HepG2 (cell line): ENCODE measurements at regions not wholly inside any gene's neighbourhood (a gene's known extent, or its start where the extent isn't known, plus 50 kb on each side); places are given as distances from the start of the nearest gene placed in this dataset.

Source experiments
- ATF5 ChIP-seq: sonication (generic); formaldehyde crosslinking; IDR thresholded peaks from 2 replicates; pipeline ENCODE4 v1.4.0; 2020; ENCODE audit warnings: mild to moderate bottlenecking, low read depth, missing genetic modification reagents
- ATF7-NPFF ChIP-seq: sonication (generic); formaldehyde crosslinking; IDR thresholded peaks from 2 replicates; pipeline ENCODE4 v1.8.1; 2023; ENCODE audit warnings: mild to moderate bottlenecking, low read depth, missing genetic modification reagents, moderate library complexity
- FOXA1 ChIP-seq, 2 experiments: fragments of 450-650 bp in 1 of 2; sonication (generic) in 1 of 2; formaldehyde crosslinking in 1 of 2; IDR thresholded peaks; 2 replicates each; pipeline versions ENCODE4 v1.4.0 to v1.6.1; 2016 to 2020; ENCODE audit warnings: missing genetic modification reagents in 1 of 2
- HMGA1 ChIP-seq: sonication (generic); formaldehyde crosslinking; conservative IDR thresholded peaks from 2 replicates; pipeline ENCODE4 v1.4.0; 2020; ENCODE audit warnings: missing genetic modification reagents
- KDM6A ChIP-seq: IDR thresholded peaks from 2 replicates; pipeline ENCODE4 v1.6.1; 2016; ENCODE audit warnings: low read depth
- KLF13 ChIP-seq: sonication (generic); formaldehyde crosslinking; IDR thresholded peaks from 2 replicates; pipeline ENCODE4 v1.4.0; 2020; ENCODE audit warnings: mild to moderate bottlenecking, missing genetic modification reagents
- ONECUT2 ChIP-seq: sonication (generic); formaldehyde crosslinking; IDR thresholded peaks from 2 replicates; pipeline ENCODE4 v1.4.0; 2020; ENCODE audit warnings: missing genetic modification reagents
- PLRG1 ChIP-seq: fragments of 450-650 bp; conservative IDR thresholded peaks from 2 replicates; pipeline ENCODE4 v1.6.1; 2016
- PPARG ChIP-seq: conservative IDR thresholded peaks from 2 replicates; pipeline ENCODE4 v1.6.1; 2016; ENCODE audit warnings: missing biosample characterization, missing genetic modification reagents
- RFX5 ChIP-seq: IDR thresholded peaks from 2 replicates; pipeline ENCODE4 v1.6.1; 2011; ENCODE audit warnings: low read depth, low read length, improper control_type of control experiment
- SALL1 ChIP-seq: sonication (generic); formaldehyde crosslinking; IDR thresholded peaks from 2 replicates; pipeline ENCODE4 v1.8.0; 2022; ENCODE audit warnings: mild to moderate bottlenecking, missing genetic modification reagents
- SRSF1 ChIP-seq: fragments of 200-400 bp; formaldehyde crosslinking; optimal IDR thresholded peaks from 2 replicates; pipeline ENCODE3; 2017; ENCODE audit warnings: mild to moderate bottlenecking, low read depth, low read length, moderate library complexity
- TMF1 ChIP-seq: sonication (generic); formaldehyde crosslinking; IDR thresholded peaks from 2 replicates; pipeline ENCODE4 v1.8.1; 2022; ENCODE audit warnings: low read depth, missing genetic modification reagents
- TRIM22 ChIP-seq: fragments of 450-650 bp; IDR thresholded peaks from 2 replicates; pipeline ENCODE4 v1.6.1; 2017
- ZNF234 ChIP-seq: sonication (generic); formaldehyde crosslinking; conservative IDR thresholded peaks from 2 replicates; pipeline ENCODE4 v1.5.1; 2020; ENCODE audit warnings: mild to moderate bottlenecking, missing genetic modification reagents
- ZNF580 ChIP-seq: IDR thresholded peaks from 2 replicates; pipeline ENCODE4 v1.6.1; 2016; ENCODE audit warnings: low read depth, borderline replicate concordance
- ZNF639 ChIP-seq: conservative IDR thresholded peaks from 2 replicates; pipeline ENCODE4 v1.6.1; 2018; ENCODE audit warnings: missing genetic modification reagents
- TF ChIP-seq, protein P1 (sequence below), 2 experiments: fragments of 450-650 bp in 1 of 2; sonication (generic) in 1 of 2; formaldehyde crosslinking in 1 of 2; IDR thresholded peaks; 2 replicates each; pipeline versions ENCODE4 v1.6.1 to v1.8.0; 2016 to 2022; ENCODE audit warnings: antibody characterized with exemption in 1 of 2, mild to moderate bottlenecking in 1 of 2, missing genetic modification reagents in 1 of 2

- TF ChIP-seq SALL1 (CRISPR knock-in tag) (peak; percentile 47; the same call in 1 of the 2 replicates), ZNF639 (0 out of 2 replicates have a peak, but pooled peaks have one; percentile 42), HMGA1 (CRISPR knock-in tag) (no peak), KDM6A (CRISPR knock-in tag) (peak; percentile 52; the same call in 1 of the 2 replicates), ATF7-NPFF (CRISPR knock-in tag) (no peak), PPARG (CRISPR knock-in tag) (peak; percentile 88), ATF5 (CRISPR knock-in tag) (no peak), FOXA1 (IDR thresholded peaks at IDR 0.05) (no peak), FOXA1 (CRISPR knock-in tag; IDR thresholded peaks at IDR 0.05) (peak; percentile 67), TMF1 (no peak), SRSF1 (no peak), ZNF234 (CRISPR knock-in tag) (no peak), PLRG1 (no peak), RFX5 (no peak), TRIM22 (no peak), KLF13 (CRISPR knock-in tag) (no peak), ZNF580 (CRISPR knock-in tag) (no peak), ONECUT2 (no peak)
- TF ChIP-seq, protein P1, sequence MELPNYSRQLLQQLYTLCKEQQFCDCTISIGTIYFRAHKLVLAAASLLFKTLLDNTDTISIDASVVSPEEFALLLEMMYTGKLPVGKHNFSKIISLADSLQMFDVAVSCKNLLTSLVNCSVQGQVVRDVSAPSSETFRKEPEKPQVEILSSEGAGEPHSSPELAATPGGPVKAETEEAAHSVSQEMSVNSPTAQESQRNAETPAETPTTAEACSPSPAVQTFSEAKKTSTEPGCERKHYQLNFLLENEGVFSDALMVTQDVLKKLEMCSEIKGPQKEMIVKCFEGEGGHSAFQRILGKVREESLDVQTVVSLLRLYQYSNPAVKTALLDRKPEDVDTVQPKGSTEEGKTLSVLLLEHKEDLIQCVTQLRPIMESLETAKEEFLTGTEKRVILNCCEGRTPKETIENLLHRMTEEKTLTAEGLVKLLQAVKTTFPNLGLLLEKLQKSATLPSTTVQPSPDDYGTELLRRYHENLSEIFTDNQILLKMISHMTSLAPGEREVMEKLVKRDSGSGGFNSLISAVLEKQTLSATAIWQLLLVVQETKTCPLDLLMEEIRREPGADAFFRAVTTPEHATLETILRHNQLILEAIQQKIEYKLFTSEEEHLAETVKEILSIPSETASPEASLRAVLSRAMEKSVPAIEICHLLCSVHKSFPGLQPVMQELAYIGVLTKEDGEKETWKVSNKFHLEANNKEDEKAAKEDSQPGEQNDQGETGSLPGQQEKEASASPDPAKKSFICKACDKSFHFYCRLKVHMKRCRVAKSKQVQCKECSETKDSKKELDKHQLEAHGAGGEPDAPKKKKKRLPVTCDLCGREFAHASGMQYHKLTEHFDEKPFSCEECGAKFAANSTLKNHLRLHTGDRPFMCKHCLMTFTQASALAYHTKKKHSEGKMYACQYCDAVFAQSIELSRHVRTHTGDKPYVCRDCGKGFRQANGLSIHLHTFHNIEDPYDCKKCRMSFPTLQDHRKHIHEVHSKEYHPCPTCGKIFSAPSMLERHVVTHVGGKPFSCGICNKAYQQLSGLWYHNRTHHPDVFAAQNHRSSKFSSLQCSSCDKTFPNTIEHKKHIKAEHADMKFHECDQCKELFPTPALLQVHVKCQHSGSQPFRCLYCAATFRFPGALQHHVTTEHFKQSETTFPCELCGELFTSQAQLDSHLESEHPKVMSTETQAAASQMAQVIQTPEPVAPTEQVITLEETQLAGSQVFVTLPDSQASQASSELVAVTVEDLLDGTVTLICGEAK (IDR thresholded peaks at IDR 0.05): no peak
- TF ChIP-seq, protein P1 (CRISPR knock-in tag; IDR thresholded peaks at IDR 0.05): no peak
These were observed 170.1 kb upstream of the ZNF618 start (continued) for GRCh38 chr9:113705928-113706519.
